ENCODE measurements at regions not wholly inside any gene's neighbourhood (a gene's known extent, or its start where the extent isn't known, plus 50 kb on each side); places are given as distances from the start of the nearest gene placed in this dataset.
"Not testable (repeated sequence)": the region's sequence is repeated elsewhere in the genome, so short reads cannot be mapped to it uniquely, and the experiment has no call there.

GRCh38 chr2:59774821-59775433 lies 778.5 kb downstream of the BCL11A start:
- no peak for FAIRE-seq

GRCh38 chr2:59770651-59771050 lies 782.8 kb downstream of the BCL11A start:
- no peak for FAIRE-seq

GRCh38 chr2:59761966-59762365 lies 791.5 kb downstream of the BCL11A start:
- no peak for FAIRE-seq

- FAIRE-seq: no peak
These were observed 797.3 kb downstream of the BCL11A start for GRCh38 chr2:59756150-59756549.

- FAIRE-seq: no peak
These were observed 799.3 kb downstream of the BCL11A start for GRCh38 chr2:59754011-59754735.

- no peak for FAIRE-seq
These were observed 800.9 kb downstream of the BCL11A start for GRCh38 chr2:59752512-59752911.

GRCh38 chr2:59752071-59752470 lies 801.4 kb downstream of the BCL11A start:
- FAIRE-seq: no peak

- FAIRE-seq: not testable (repeated sequence)
These were observed 802.2 kb downstream of the BCL11A start for GRCh38 chr2:59751214-59751613.

GRCh38 chr2:59746291-59746690 lies 807.2 kb downstream of the BCL11A start:
- FAIRE-seq: no peak

- no peak for FAIRE-seq
These were observed 808.4 kb downstream of the BCL11A start for GRCh38 chr2:59745085-59745484.

GRCh38 chr2:59744436-59744835 lies 809.0 kb downstream of the BCL11A start:
- no peak for FAIRE-seq

- FAIRE-seq: no peak
These were observed 811.6 kb downstream of the BCL11A start for GRCh38 chr2:59741840-59742239.

GRCh38 chr2:59739166-59739565 lies 814.3 kb downstream of the BCL11A start:
- FAIRE-seq: no peak

- no peak for FAIRE-seq
These were observed 816.2 kb downstream of the BCL11A start for GRCh38 chr2:59737299-59737698.

- no peak for FAIRE-seq
These were observed 818.7 kb downstream of the BCL11A start for GRCh38 chr2:59734743-59735142.

GRCh38 chr2:59733970-59734369 lies 819.5 kb downstream of the BCL11A start:
- no peak for FAIRE-seq

- no peak for FAIRE-seq
These were observed 819.9 kb downstream of the BCL11A start for GRCh38 chr2:59733567-59733930.

- FAIRE-seq: no peak
These were observed 820.4 kb downstream of the BCL11A start for GRCh38 chr2:59732871-59733566.

GRCh38 chr2:59727121-59727590 lies 826.3 kb downstream of the BCL11A start:
- FAIRE-seq: no peak

- FAIRE-seq: no peak
These were observed 827.0 kb downstream of the BCL11A start for GRCh38 chr2:59726228-59727120.

GRCh38 chr2:59724746-59725145 lies 828.7 kb downstream of the BCL11A start:
- FAIRE-seq: no peak

- FAIRE-seq: no peak
These were observed 833.1 kb downstream of the BCL11A start for GRCh38 chr2:59720296-59720866.
